ENCODE measurements at regions not wholly inside any gene's neighbourhood (a gene's known extent, or its start where the extent isn't known, plus 50 kb on each side); places are given as distances from the start of the nearest gene placed in this dataset.

DNA sequence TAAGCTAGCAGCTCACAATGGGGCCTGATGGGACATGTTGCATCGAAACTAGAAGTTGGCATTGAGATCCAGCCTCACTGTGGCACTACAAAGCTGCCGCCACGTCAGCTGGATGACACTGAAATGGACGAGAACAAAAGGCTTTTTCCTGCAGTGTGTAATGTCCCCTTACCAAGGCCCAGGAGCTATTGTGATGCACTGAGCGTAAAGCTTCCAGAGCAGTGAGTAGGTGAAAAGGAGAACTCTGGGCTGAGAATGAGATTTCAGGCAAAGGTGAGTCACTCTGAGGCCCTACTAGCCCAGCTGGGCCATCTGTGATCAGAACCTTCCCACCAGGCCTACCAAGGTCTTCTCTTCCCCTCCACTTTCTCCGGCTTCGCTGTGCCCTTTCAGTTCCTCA lies 528.1 kb upstream of the KLF4 start:
- TF ChIP-seq, protein P1, sequence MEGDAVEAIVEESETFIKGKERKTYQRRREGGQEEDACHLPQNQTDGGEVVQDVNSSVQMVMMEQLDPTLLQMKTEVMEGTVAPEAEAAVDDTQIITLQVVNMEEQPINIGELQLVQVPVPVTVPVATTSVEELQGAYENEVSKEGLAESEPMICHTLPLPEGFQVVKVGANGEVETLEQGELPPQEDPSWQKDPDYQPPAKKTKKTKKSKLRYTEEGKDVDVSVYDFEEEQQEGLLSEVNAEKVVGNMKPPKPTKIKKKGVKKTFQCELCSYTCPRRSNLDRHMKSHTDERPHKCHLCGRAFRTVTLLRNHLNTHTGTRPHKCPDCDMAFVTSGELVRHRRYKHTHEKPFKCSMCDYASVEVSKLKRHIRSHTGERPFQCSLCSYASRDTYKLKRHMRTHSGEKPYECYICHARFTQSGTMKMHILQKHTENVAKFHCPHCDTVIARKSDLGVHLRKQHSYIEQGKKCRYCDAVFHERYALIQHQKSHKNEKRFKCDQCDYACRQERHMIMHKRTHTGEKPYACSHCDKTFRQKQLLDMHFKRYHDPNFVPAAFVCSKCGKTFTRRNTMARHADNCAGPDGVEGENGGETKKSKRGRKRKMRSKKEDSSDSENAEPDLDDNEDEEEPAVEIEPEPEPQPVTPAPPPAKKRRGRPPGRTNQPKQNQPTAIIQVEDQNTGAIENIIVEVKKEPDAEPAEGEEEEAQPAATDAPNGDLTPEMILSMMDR (IDR thresholded peaks at IDR 0.05): no peak
- TF ChIP-seq POLR2A (IDR thresholded peaks at IDR 0.05): no peak
- no peak for TF ChIP-seq EP300 (IDR thresholded peaks at IDR 0.05)
